ENCODE measurements at regions not wholly inside any gene's neighbourhood (a gene's known extent, or its start where the extent isn't known, plus 50 kb on each side); places are given as distances from the start of the nearest gene placed in this dataset.

DNA sequence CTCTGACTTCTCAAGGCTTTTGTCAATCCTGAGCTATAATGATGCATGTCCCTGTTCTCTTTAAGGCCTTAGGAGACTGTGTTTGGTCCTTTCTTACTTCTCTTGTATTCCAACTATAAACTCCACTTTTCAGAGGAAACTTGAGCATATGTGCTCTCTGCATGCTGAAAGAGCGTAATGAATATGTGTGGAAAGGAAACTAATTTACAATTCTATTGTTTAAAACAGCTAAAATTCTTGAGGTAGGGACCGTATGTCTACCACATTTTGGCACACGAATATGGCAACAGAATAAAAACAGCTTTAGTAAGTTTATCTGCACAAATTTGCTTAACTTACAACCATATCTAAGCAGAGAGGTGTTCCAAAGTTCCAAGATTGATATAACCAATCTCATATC lies 242.0 kb upstream of the DCBLD2 start:
- TF ChIP-seq, protein P1, sequence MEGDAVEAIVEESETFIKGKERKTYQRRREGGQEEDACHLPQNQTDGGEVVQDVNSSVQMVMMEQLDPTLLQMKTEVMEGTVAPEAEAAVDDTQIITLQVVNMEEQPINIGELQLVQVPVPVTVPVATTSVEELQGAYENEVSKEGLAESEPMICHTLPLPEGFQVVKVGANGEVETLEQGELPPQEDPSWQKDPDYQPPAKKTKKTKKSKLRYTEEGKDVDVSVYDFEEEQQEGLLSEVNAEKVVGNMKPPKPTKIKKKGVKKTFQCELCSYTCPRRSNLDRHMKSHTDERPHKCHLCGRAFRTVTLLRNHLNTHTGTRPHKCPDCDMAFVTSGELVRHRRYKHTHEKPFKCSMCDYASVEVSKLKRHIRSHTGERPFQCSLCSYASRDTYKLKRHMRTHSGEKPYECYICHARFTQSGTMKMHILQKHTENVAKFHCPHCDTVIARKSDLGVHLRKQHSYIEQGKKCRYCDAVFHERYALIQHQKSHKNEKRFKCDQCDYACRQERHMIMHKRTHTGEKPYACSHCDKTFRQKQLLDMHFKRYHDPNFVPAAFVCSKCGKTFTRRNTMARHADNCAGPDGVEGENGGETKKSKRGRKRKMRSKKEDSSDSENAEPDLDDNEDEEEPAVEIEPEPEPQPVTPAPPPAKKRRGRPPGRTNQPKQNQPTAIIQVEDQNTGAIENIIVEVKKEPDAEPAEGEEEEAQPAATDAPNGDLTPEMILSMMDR (IDR thresholded peaks at IDR 0.05) = no peak
- no peak for TF ChIP-seq POLR2A (IDR thresholded peaks at IDR 0.05)
- Histone ChIP-seq H3K36me3 (no peaks in the 10 kb centered on the region), H3K27me3 (no peaks in the 10 kb centered on the region), H3K4me3 (no peak overlapping the region), H3K4me1 (no peaks in the 10 kb centered on the region), H3K9me3 (no peaks in the 10 kb centered on the region), H3K27ac (no peak overlapping the region)
- intact Hi-C loops (cut with DNase I; ENCODE audit: low total_unique reads) = no loop called here
- DNase-seq = no peak

DNA sequence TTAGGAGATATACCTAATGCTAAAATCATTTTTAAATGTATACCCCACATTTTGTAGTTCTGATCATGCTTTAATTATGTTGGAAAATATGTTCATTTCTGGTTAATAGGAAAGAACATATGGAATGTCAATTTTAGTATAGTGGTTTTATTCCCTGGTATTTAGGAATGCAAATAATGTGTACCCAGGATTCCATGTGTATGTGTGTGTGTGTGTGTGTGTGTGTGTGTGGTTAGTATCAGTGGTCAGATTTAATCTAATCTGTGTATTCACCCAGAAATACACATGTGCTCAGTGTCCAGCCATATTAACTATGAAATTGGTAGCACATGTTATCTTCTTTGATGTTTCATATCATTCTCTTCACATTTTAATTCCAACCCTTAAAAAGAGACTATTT lies 233.5 kb upstream of the DCBLD2 start:
- TF ChIP-seq, protein P1 (IDR thresholded peaks at IDR 0.05) = no peak
- no peak for TF ChIP-seq POLR2A (IDR thresholded peaks at IDR 0.05)
- DNase-seq = no peak
- Histone ChIP-seq H3K27ac (no peak overlapping the region), H3K4me1 (no peaks in the 10 kb centered on the region), H3K9me3 (no peaks in the 10 kb centered on the region), H3K27me3 (no peaks in the 10 kb centered on the region), H3K36me3 (no peaks in the 10 kb centered on the region), H3K4me3 (no peak overlapping the region)
- intact Hi-C loops (cut with DNase I; ENCODE audit: low total_unique reads) = no loop called here

DNA sequence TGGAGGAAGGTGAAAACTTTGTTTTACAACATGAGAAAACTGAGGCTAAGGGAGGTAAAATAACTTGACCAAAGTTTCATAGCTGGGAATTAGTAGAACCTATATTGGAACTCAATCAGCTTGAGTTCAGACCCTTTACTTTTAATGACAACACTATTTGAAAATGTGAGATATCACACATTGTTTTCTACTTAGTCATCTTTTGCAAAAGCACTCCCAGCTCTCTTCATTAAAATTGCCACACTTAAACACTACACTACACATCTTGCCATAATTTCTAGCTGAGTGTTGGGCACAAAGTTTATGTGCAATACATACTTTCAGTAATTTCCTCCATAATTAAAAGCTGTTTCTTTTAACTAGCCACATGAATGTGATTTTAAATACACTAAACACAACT lies 230.4 kb upstream of the DCBLD2 start:
- no peak overlapping the region for H3K4me3 ChIP-seq
- no peak for TF ChIP-seq POLR2A (IDR thresholded peaks at IDR 0.05)
- TF ChIP-seq, protein P1 (IDR thresholded peaks at IDR 0.05) = no peak
- no peaks in the 10 kb centered on the region for H3K4me1 ChIP-seq
- H3K9me3 ChIP-seq = no peaks in the 10 kb centered on the region
- intact Hi-C loops (cut with DNase I; ENCODE audit: low total_unique reads) = no loop called here
- no peaks in the 10 kb centered on the region for H3K27me3 ChIP-seq
- H3K27ac ChIP-seq = no peak overlapping the region
- no peak for DNase-seq
- H3K36me3 ChIP-seq = no peaks in the 10 kb centered on the region

DNA sequence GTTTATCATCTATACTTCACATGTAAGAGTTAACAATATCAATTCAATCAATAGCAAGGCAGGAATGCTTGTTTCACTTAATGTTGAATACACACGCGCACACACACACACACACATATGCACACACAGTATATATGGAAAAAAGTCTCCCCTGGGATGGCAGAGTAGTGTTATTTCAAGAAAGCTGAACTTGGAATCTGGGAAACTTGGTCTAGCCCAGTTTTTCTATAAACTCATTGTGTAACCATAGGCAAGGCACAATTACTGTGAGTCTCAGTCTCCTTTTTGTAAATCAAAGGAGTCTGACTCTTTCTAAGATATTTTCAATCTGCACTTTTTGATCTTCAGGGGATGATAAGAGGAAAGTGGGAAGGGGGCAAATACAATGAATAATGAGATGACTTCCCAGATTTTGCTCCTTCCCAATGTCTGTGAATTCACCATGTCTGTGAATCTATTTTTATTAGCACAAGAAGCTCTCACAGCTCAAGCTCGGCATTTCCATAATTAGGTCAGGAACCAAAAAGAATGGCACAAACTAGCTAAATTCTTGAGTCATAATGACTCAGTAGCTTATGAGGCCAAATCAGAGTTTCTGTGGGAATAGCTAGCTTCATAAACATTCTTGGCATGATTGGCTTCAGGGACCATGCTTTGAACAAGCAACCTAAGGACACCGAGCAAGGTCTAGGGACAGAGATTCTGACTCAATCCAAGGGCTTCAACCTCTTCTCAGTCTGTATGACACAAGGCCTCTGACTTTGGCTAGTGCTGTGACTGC lies 227.4 kb upstream of the DCBLD2 start:
- DNase-seq = no peak
- Histone ChIP-seq H3K9me3 (no peaks in the 10 kb centered on the region), H3K4me3 (no peak overlapping the region), H3K36me3 (no peaks in the 10 kb centered on the region), H3K4me1 (no peaks in the 10 kb centered on the region), H3K27me3 (no peaks in the 10 kb centered on the region), H3K27ac (no peak overlapping the region)
- TF ChIP-seq, protein P1 (IDR thresholded peaks at IDR 0.05) = no peak
- TF ChIP-seq POLR2A (IDR thresholded peaks at IDR 0.05) = no peak
- intact Hi-C loops (cut with DNase I; ENCODE audit: low total_unique reads) = no loop called here

DNA sequence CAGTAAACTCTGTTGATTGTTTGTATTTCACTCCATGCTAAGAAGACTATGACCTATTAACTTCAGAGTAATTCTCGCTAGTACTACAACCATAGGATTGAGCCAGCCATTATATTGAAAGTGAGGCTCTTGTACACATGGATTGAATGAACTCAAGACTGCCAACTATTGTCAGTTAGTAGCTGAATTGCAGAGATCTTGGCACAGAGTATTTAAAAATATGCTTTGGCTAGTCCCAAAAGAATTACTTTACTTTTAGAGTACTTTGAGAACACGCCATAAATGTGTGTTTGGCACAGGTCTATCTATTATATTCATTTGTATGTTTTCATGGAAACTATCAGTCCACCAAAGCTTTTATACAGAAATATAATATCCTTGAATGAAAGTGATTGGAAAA lies 226.7 kb upstream of the DCBLD2 start:
- H3K27ac ChIP-seq = no peak overlapping the region
- TF ChIP-seq POLR2A (IDR thresholded peaks at IDR 0.05) = no peak
- TF ChIP-seq, protein P1 (IDR thresholded peaks at IDR 0.05) = no peak

More for the DNA sequence above, 226.7 kb upstream of the DCBLD2 start:
- no peaks in the 10 kb centered on the region for H3K9me3 ChIP-seq
- H3K4me3 ChIP-seq = no peak overlapping the region
- intact Hi-C loops (cut with DNase I; ENCODE audit: low total_unique reads) = no loop called here
- no peaks in the 10 kb centered on the region for H3K4me1 ChIP-seq
- no peak for DNase-seq
- no peaks in the 10 kb centered on the region for H3K36me3 ChIP-seq
- H3K27me3 ChIP-seq = no peaks in the 10 kb centered on the region

All from uterus (tissue), 3 donors.